ENCODE measurements at regions not wholly inside any gene's neighbourhood (a gene's known extent, or its start where the extent isn't known, plus 50 kb on each side); places are given as distances from the start of the nearest gene placed in this dataset.

DNA sequence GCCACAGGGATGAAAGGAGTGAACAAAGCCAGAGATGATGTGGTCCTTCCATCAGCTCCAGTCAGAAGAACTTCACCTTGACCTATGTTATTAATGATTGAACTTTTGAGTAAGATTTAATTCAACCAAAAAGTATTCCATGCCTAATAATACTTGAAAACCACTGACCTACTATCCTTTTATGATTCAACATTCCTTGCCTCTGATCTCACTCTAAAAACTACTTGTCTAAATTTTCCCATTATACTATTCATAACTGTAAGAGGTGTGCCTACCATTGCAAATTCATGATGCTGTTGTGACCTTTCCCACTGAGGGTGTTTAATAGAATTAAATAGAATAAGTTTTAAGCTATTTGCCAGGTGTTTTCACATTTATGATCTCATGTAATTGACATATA lies 164.7 kb upstream of the GUCY1A2 start:
- H3K36me3 ChIP-seq (ENCODE audit: insufficient read depth, low read length) = no peaks in the 10 kb centered on the region

GRCh38 chr11:107180236-107180635 lies 162.0 kb upstream of the GUCY1A2 start:
- no peaks in the 10 kb centered on the region for H4K20me1 ChIP-seq (ENCODE audit: insufficient read depth, low read length)
- H3K9me3 ChIP-seq (ENCODE audit: insufficient read depth, low read length, severe bottlenecking) = peaks cover 5% of the 10 kb centered on the region
- no peaks in the 10 kb centered on the region for H3K79me2 ChIP-seq (ENCODE audit: insufficient read depth, low read length)
- H2AFZ ChIP-seq (ENCODE audit: low read depth, low read length) = no peak overlapping the region
- H3K27ac ChIP-seq (ENCODE audit: low read length) = no peak overlapping the region
- ATAC-seq (ENCODE audit: insufficient read depth, low read depth) (no peak), DNase-seq (no peak)
- H3K4me2 ChIP-seq (ENCODE audit: insufficient read depth, low read length) = no peak overlapping the region
- no peaks in the 10 kb centered on the region for H3K36me3 ChIP-seq (ENCODE audit: insufficient read depth, low read length)
- H3K27me3 ChIP-seq (ENCODE audit: insufficient read depth, low read length, poor library complexity) = no peaks in the 10 kb centered on the region
- no peak overlapping the region for H3K9ac ChIP-seq (ENCODE audit: low read depth, low read length)
- H3K4me3 ChIP-seq (ENCODE audit: low read depth in 1 of 2, low read length in 2 of 2) = no peak overlapping the region
- no peaks in the 10 kb centered on the region for H3K4me1 ChIP-seq (ENCODE audit: insufficient read depth, low read length)
- TF ChIP-seq, protein P1, sequence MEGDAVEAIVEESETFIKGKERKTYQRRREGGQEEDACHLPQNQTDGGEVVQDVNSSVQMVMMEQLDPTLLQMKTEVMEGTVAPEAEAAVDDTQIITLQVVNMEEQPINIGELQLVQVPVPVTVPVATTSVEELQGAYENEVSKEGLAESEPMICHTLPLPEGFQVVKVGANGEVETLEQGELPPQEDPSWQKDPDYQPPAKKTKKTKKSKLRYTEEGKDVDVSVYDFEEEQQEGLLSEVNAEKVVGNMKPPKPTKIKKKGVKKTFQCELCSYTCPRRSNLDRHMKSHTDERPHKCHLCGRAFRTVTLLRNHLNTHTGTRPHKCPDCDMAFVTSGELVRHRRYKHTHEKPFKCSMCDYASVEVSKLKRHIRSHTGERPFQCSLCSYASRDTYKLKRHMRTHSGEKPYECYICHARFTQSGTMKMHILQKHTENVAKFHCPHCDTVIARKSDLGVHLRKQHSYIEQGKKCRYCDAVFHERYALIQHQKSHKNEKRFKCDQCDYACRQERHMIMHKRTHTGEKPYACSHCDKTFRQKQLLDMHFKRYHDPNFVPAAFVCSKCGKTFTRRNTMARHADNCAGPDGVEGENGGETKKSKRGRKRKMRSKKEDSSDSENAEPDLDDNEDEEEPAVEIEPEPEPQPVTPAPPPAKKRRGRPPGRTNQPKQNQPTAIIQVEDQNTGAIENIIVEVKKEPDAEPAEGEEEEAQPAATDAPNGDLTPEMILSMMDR (IDR thresholded peaks at IDR 0.05; ENCODE audit: borderline replicate concordance, extremely low read depth, low read length, poor library complexity, severe bottlenecking) = no peak
- no peak for TF ChIP-seq EZH2 (IDR thresholded peaks at IDR 0.05; ENCODE audit: borderline replicate concordance, low read depth, low read length, severe bottlenecking)

More for the DNA sequence above, 164.7 kb upstream of the GUCY1A2 start:
- DNase-seq = no peak
- ATAC-seq (ENCODE audit: insufficient read depth, low read depth) = no peak
- H2AFZ ChIP-seq (ENCODE audit: low read depth, low read length) = no peak overlapping the region
- H3K4me3 ChIP-seq (ENCODE audit: low read depth in 1 of 2, low read length in 2 of 2) = no peak overlapping the region
- H3K79me2 ChIP-seq (ENCODE audit: insufficient read depth, low read length) = no peaks in the 10 kb centered on the region
- no peaks in the 10 kb centered on the region for H3K4me1 ChIP-seq (ENCODE audit: insufficient read depth, low read length)
- H3K27me3 ChIP-seq (ENCODE audit: insufficient read depth, low read length, poor library complexity) = no peaks in the 10 kb centered on the region
- no peak for TF ChIP-seq EZH2 (IDR thresholded peaks at IDR 0.05; ENCODE audit: borderline replicate concordance, low read depth, low read length, severe bottlenecking)
- TF ChIP-seq, protein P1 (IDR thresholded peaks at IDR 0.05; ENCODE audit: borderline replicate concordance, extremely low read depth, low read length, poor library complexity, severe bottlenecking) = no peak
- no peak overlapping the region for H3K9ac ChIP-seq (ENCODE audit: low read depth, low read length)
- no peak overlapping the region for H3K27ac ChIP-seq (ENCODE audit: low read length)
- H3K4me2 ChIP-seq (ENCODE audit: insufficient read depth, low read length) = no peak overlapping the region
- no peaks in the 10 kb centered on the region for H3K9me3 ChIP-seq (ENCODE audit: insufficient read depth, low read length, severe bottlenecking)
- no peaks in the 10 kb centered on the region for H4K20me1 ChIP-seq (ENCODE audit: insufficient read depth, low read length)

DNA sequence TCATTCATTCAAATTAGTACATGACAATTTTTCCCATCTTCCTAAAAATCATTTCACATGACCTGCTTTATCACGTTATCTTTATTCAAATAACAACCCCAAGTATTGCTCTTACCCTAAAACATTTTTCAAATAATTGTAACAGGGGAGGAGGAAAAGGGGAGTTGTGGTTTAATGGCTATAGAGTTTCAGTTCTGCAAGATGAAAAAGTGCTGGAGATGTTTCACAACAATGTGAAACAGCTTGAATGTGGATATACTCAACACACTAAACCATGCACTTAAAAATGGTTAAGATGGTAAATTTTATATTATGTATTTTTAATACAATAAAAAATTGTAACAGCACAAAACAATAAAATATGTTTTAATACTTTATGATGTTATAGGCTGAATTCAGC lies 161.6 kb upstream of the GUCY1A2 start:
- peaks cover 5% of the 10 kb centered on the region for H3K9me3 ChIP-seq (ENCODE audit: insufficient read depth, low read length, severe bottlenecking)
- TF ChIP-seq, protein P1 (IDR thresholded peaks at IDR 0.05; ENCODE audit: borderline replicate concordance, extremely low read depth, low read length, poor library complexity, severe bottlenecking) = no peak
- TF ChIP-seq EZH2 (IDR thresholded peaks at IDR 0.05; ENCODE audit: borderline replicate concordance, low read depth, low read length, severe bottlenecking) = no peak
- no peak overlapping the region for H2AFZ ChIP-seq (ENCODE audit: low read depth, low read length)
- no peaks in the 10 kb centered on the region for H3K4me1 ChIP-seq (ENCODE audit: insufficient read depth, low read length)
- H3K9ac ChIP-seq (ENCODE audit: low read depth, low read length) = no peak overlapping the region
- ATAC-seq (ENCODE audit: insufficient read depth, low read depth) (no peak), DNase-seq (no peak)
- H4K20me1 ChIP-seq (ENCODE audit: insufficient read depth, low read length) = no peaks in the 10 kb centered on the region
- no peaks in the 10 kb centered on the region for H3K36me3 ChIP-seq (ENCODE audit: insufficient read depth, low read length)
- H3K4me3 ChIP-seq (ENCODE audit: low read depth in 1 of 2, low read length in 2 of 2) = no peak overlapping the region
- no peaks in the 10 kb centered on the region for H3K27me3 ChIP-seq (ENCODE audit: insufficient read depth, low read length, poor library complexity)
- H3K79me2 ChIP-seq (ENCODE audit: insufficient read depth, low read length) = no peaks in the 10 kb centered on the region
- no peak overlapping the region for H3K4me2 ChIP-seq (ENCODE audit: insufficient read depth, low read length)
- H3K27ac ChIP-seq (ENCODE audit: low read length) = no peak overlapping the region

DNA sequence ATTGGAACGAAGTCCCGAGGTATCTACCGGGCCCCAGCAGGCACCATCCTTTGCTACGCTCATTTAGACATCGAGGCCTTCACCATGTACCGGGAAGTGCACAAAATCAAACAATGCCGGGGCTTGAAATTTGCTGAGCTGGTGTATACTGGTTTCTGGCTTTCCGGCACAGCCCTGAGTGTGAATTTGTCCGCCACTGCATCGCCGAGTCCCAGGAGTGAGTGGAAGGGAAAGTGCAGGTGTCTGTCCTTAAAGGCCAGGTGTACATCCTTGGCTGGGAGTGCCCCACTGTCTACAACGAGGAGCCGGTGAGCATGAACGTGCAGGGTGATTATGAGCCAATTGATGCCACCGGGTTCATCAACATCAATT lies 158.8 kb upstream of the GUCY1A2 start:
- Histone ChIP-seq H3K4me1 (ENCODE audit: insufficient read depth, low read length) (no peaks in the 10 kb centered on the region), H3K36me3 (ENCODE audit: insufficient read depth, low read length) (no peaks in the 10 kb centered on the region), H3K79me2 (ENCODE audit: insufficient read depth, low read length) (no peaks in the 10 kb centered on the region), H2AFZ (ENCODE audit: low read depth, low read length) (no peak overlapping the region), H3K9ac (ENCODE audit: low read depth, low read length) (no peak overlapping the region), H3K9me3 (ENCODE audit: insufficient read depth, low read length, severe bottlenecking) (peaks cover 5% of the 10 kb centered on the region), H3K4me3 (ENCODE audit: low read depth in 1 of 2, low read length in 2 of 2) (no peak overlapping the region), H3K27ac (ENCODE audit: low read length) (no peak overlapping the region), H4K20me1 (ENCODE audit: insufficient read depth, low read length) (no peaks in the 10 kb centered on the region), H3K27me3 (ENCODE audit: insufficient read depth, low read length, poor library complexity) (no peaks in the 10 kb centered on the region), H3K4me2 (ENCODE audit: insufficient read depth, low read length) (no peak overlapping the region)
- TF ChIP-seq EZH2 (IDR thresholded peaks at IDR 0.05; ENCODE audit: borderline replicate concordance, low read depth, low read length, severe bottlenecking) = no peak
- TF ChIP-seq, protein P1 (IDR thresholded peaks at IDR 0.05; ENCODE audit: borderline replicate concordance, extremely low read depth, low read length, poor library complexity, severe bottlenecking) = no peak
- DNase-seq (no peak), ATAC-seq (ENCODE audit: insufficient read depth, low read depth) (no peak)
